OCI-LY7 (cell line): ENCODE measurements at regions not wholly inside any gene's neighbourhood (a gene's known extent, or its start where the extent isn't known, plus 50 kb on each side); places are given as distances from the start of the nearest gene placed in this dataset.

Experiments
- BruUV-seq: library from RNA; stranded (reverse); fragments of 400-500 nt; replicated peaks from 2 replicates; lab custom pipeline; 2021; lab: Mats Ljungman, UMichigan
- CTCF ChIA-PET: fragments of 300-600 bp; sonication (Branson Sonifier 250); formaldehyde crosslinking; loops from one replicate; lab custom pipeline; 2022; ENCODE audit warnings: antibody characterized with exemption; ENCODE audit not compliant: unreplicated experiment; lab: Charles Lee
- POLR2A ChIA-PET: fragments of 300-600 bp; sonication (Branson Sonifier 250); formaldehyde crosslinking; loops from one replicate; lab custom pipeline; 2022; ENCODE audit warnings: antibody characterized with exemption; lab: Charles Lee
- DNase-seq: peaks from one replicate; pipeline ENCODE4 v3.0.0-alpha.2; 2015; ENCODE audit warnings: low spot score
- H2AFZ ChIP-seq: fragments of 200-600 bp; sonication (generic), shearing (Covaris generic); 2 replicates; pipeline ENCODE4 v1.6.1; 2014; ENCODE audit warnings: mild to moderate bottlenecking, antibody characterized with exemption, low read length, moderate library complexity
- H3K27ac ChIP-seq: fragments of 200-600 bp; sonication (generic); 2 replicates; pipeline ENCODE4 v1.5.1; 2014; ENCODE audit warnings: mixed run types, low read depth, mild to moderate bottlenecking, moderate library complexity, low read length, inconsistent platforms; ENCODE audit not compliant: poor library complexity, severe bottlenecking
- H3K36me3 ChIP-seq: fragments of 200-600 bp; sonication (generic); 2 replicates; pipeline ENCODE4 v1.6.1; 2014; ENCODE audit warnings: mild to moderate bottlenecking, antibody characterized with exemption, low read length, moderate library complexity, mixed read lengths; ENCODE audit not compliant: insufficient read depth
- H3K4me1 ChIP-seq: fragments of 200-600 bp; sonication (generic); 2 replicates; pipeline ENCODE4 v1.5.1; 2014; ENCODE audit warnings: mild to moderate bottlenecking, low read length; ENCODE audit not compliant: insufficient read depth, poor library complexity, severe bottlenecking
- H3K4me2 ChIP-seq: fragments of 200-600 bp; sonication (generic); 2 replicates; pipeline ENCODE4 v1.6.1; 2014; ENCODE audit warnings: mild to moderate bottlenecking, low read length
- H3K4me3 ChIP-seq: fragments of 200-600 bp; sonication (generic); 2 replicates; pipeline ENCODE4 v1.5.1; 2014; ENCODE audit warnings: mild to moderate bottlenecking, low read depth, low read length; ENCODE audit not compliant: poor library complexity, severe bottlenecking
- H3K79me2 ChIP-seq: fragments of 200-600 bp; sonication (generic); 2 replicates; pipeline ENCODE4 v1.6.1; 2016; ENCODE audit warnings: low read depth, mild to moderate bottlenecking, low read length, moderate library complexity, mixed read lengths; ENCODE audit not compliant: insufficient read depth
- H3K9me2 ChIP-seq: fragments of 200-600 bp; sonication (generic); 2 replicates; pipeline ENCODE4 v1.6.1; 2016; ENCODE audit warnings: mild to moderate bottlenecking, low read length, mixed read lengths; ENCODE audit not compliant: insufficient read depth
- H3K9me3 ChIP-seq: fragments of 200-600 bp; sonication (generic); 2 replicates; pipeline ENCODE4 v1.6.1; 2014; ENCODE audit warnings: mild to moderate bottlenecking, mixed run types, low read length, mixed read lengths
- H4K20me1 ChIP-seq: fragments of 200-600 bp; sonication (generic); 2 replicates; pipeline ENCODE4 v1.6.1; 2014; ENCODE audit warnings: mild to moderate bottlenecking, antibody characterized with exemption, low read length, moderate library complexity, mixed read lengths; ENCODE audit not compliant: insufficient read depth
- CTCF ChIP-seq: fragments of 200-600 bp; sonication (generic); conservative IDR thresholded peaks from 2 replicates; pipeline ENCODE4 v1.5.1; 2014; ENCODE audit warnings: mild to moderate bottlenecking, antibody characterized with exemption, low read length, moderate library complexity, mixed read lengths
- EZH2phosphoT487 ChIP-seq: fragments of 200-600 bp; sonication (generic); IDR thresholded peaks from 2 replicates; pipeline ENCODE4 v1.6.1; 2018; ENCODE audit warnings: low read depth, borderline replicate concordance, mild to moderate bottlenecking, mixed run types, antibody characterized with exemption, low read length, moderate library complexity, mixed read lengths
- intact Hi-C: fragments of 100-400 bp; cut with micrococcal nuclease; formaldehyde crosslinking; loops from one replicate; pipeline ENCODE4 v1.10.0; 2022; ENCODE audit not compliant: unreplicated experiment

GRCh38 chr1:29410476-29410875 is 174.2 kb downstream of the PTPRU start:
- BruUV-seq, result no TSS peak
- intact Hi-C loops, result no loop called here

GRCh38 chr1:29409616-29410015 is 173.3 kb downstream of the PTPRU start:
- H2AFZ ChIP-seq, result no peak overlapping the region
- H3K36me3 ChIP-seq, result no peaks in the 10 kb centered on the region
- H4K20me1 ChIP-seq, result no peaks in the 10 kb centered on the region
- no peaks in the 10 kb centered on the region for H3K79me2 ChIP-seq
- DNase-seq, result no peak
- intact Hi-C loops, result no loop called here
- H3K4me3 ChIP-seq, result no peak overlapping the region
- ChIA-PET POLR2A (no interaction called here), CTCF (no interaction called here)
- H3K9me3 ChIP-seq, result no peaks in the 10 kb centered on the region
- H3K4me1 ChIP-seq, result no peaks in the 10 kb centered on the region
- no peak overlapping the region for H3K4me2 ChIP-seq
- TF ChIP-seq CTCF (no peak), EZH2phosphoT487 (no peak)
- no peaks in the 10 kb centered on the region for H3K9me2 ChIP-seq
- no TSS peak for BruUV-seq
- no peak overlapping the region for H3K27ac ChIP-seq

More at GRCh38 chr1:29410476-29410875, 174.2 kb downstream of the PTPRU start:
- no peak overlapping the region for H3K27ac ChIP-seq
- H2AFZ ChIP-seq, result no peak overlapping the region
- no peaks in the 10 kb centered on the region for H3K36me3 ChIP-seq
- H3K4me2 ChIP-seq, result no peak overlapping the region
- CTCF ChIA-PET, result no interaction called here
- H3K79me2 ChIP-seq, result no peaks in the 10 kb centered on the region
- no peaks in the 10 kb centered on the region for H3K9me2 ChIP-seq
- H3K4me3 ChIP-seq, result no peak overlapping the region
- no peak for DNase-seq
- POLR2A ChIA-PET, result no interaction called here
- no peaks in the 10 kb centered on the region for H3K4me1 ChIP-seq
- H4K20me1 ChIP-seq, result no peaks in the 10 kb centered on the region
- TF ChIP-seq CTCF (no peak), EZH2phosphoT487 (no peak)
- no peaks in the 10 kb centered on the region for H3K9me3 ChIP-seq

GRCh38 chr1:29408831-29409605 is 172.7 kb downstream of the PTPRU start:
- POLR2A ChIA-PET, result interaction anchor here (0.6 kb wide), 1 partner anchor 101 kb away, joined by 3 read pairs; no protein-coding TSS in a partner anchor
- Histone ChIP-seq H3K9me3 (no peaks in the 10 kb centered on the region), H3K4me2 (no peak overlapping the region), H3K79me2 (no peaks in the 10 kb centered on the region), H4K20me1 (no peaks in the 10 kb centered on the region), H3K9me2 (no peaks in the 10 kb centered on the region), H2AFZ (no peak overlapping the region), H3K4me3 (no peak overlapping the region), H3K27ac (no peak overlapping the region), H3K4me1 (no peaks in the 10 kb centered on the region), H3K36me3 (no peaks in the 10 kb centered on the region)
- DNase-seq, result no peak
- intact Hi-C loops, result no loop called here
- CTCF ChIA-PET, result no interaction called here
- BruUV-seq, result no TSS peak
- TF ChIP-seq CTCF, result no peak
- no peak for TF ChIP-seq EZH2phosphoT487
